ENCODE measurements at regions not wholly inside any gene's neighbourhood (a gene's known extent, or its start where the extent isn't known, plus 50 kb on each side); places are given as distances from the start of the nearest gene placed in this dataset.

GRCh38 chr12:28060871-28061270 is 88.3 kb upstream of the PTHLH start:
- TF ChIP-seq, protein P1, sequence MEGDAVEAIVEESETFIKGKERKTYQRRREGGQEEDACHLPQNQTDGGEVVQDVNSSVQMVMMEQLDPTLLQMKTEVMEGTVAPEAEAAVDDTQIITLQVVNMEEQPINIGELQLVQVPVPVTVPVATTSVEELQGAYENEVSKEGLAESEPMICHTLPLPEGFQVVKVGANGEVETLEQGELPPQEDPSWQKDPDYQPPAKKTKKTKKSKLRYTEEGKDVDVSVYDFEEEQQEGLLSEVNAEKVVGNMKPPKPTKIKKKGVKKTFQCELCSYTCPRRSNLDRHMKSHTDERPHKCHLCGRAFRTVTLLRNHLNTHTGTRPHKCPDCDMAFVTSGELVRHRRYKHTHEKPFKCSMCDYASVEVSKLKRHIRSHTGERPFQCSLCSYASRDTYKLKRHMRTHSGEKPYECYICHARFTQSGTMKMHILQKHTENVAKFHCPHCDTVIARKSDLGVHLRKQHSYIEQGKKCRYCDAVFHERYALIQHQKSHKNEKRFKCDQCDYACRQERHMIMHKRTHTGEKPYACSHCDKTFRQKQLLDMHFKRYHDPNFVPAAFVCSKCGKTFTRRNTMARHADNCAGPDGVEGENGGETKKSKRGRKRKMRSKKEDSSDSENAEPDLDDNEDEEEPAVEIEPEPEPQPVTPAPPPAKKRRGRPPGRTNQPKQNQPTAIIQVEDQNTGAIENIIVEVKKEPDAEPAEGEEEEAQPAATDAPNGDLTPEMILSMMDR (IDR thresholded peaks at IDR 0.05 in 2 of 3, conservative IDR thresholded peaks at IDR 0.05 in 1 of 3; ENCODE audit: borderline replicate concordance in 1 of 3, insufficient read depth in 1 of 3, low read depth in 2 of 3, low read length in 2 of 3), result no peak
- TF ChIP-seq POLR2A (IDR thresholded peaks at IDR 0.05; ENCODE audit: borderline replicate concordance, extremely low read depth, insufficient read depth, insufficient read length) (no peak), EZH2 (IDR thresholded peaks at IDR 0.05) (no peak), ZNF274 (IDR thresholded peaks at IDR 0.05; ENCODE audit: low read depth, low read length) (no peak), YY1 (IDR thresholded peaks at IDR 0.05; ENCODE audit: extremely low read depth, insufficient replicate concordance, low read depth, low read length) (no peak), POLR2AphosphoS5 (IDR thresholded peaks at IDR 0.05; ENCODE audit: low read depth, low read length) (no peak), SP1 (IDR thresholded peaks at IDR 0.05; ENCODE audit: low read depth) (no peak), TCF7L2 (IDR thresholded peaks at IDR 0.05; ENCODE audit: borderline replicate concordance, extremely low read depth, insufficient read depth, insufficient read length) (no peak), ZFX (IDR thresholded peaks at IDR 0.05) (no peak), CBX3 (IDR thresholded peaks at IDR 0.05; ENCODE audit: low read depth) (no peak), EZH2phosphoT487 (IDR thresholded peaks at IDR 0.05; ENCODE audit: borderline replicate concordance) (no peak), EGR1 (IDR thresholded peaks at IDR 0.05; ENCODE audit: low read depth) (no peak)
- TF ChIP-seq, protein P2, sequence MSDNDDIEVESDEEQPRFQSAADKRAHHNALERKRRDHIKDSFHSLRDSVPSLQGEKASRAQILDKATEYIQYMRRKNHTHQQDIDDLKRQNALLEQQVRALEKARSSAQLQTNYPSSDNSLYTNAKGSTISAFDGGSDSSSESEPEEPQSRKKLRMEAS (IDR thresholded peaks at IDR 0.05), result no peak

Data from HCT116 (cell line).